ENCODE measurements at regions not wholly inside any gene's neighbourhood (a gene's known extent, or its start where the extent isn't known, plus 50 kb on each side); places are given as distances from the start of the nearest gene placed in this dataset.

- Histone ChIP-seq H3K27me3 (no peaks in the 10 kb centered on the region), H3K9me3 (no peaks in the 10 kb centered on the region), H3K27ac (peak overlapping the region; percentile 30), H3K4me1 (peaks cover 55% of the 10 kb centered on the region), H3K4me3 (no peak overlapping the region), H3K36me3 (no peaks in the 10 kb centered on the region)
- TF ChIP-seq CTCF (IDR thresholded peaks at IDR 0.05) (no peak), POLR2A (IDR thresholded peaks at IDR 0.05) (no peak), POLR2AphosphoS5 (IDR thresholded peaks at IDR 0.05; ENCODE audit: insufficient read depth in 1 of 2, low read depth in 1 of 2) (no peak)
- intact Hi-C loops (cut with DNase I): no loop called here
- DNase-seq (ENCODE audit: extremely low spot score in 2 of 2): no peak
Observed at GRCh38 chr14:22476005-22476751, 112.8 kb downstream of the DAD1 start.

GRCh38 chr14:22475381-22475780, 113.6 kb downstream of the DAD1 start:
- intact Hi-C loops (cut with DNase I): no loop called here
- Histone ChIP-seq H3K27me3 (no peaks in the 10 kb centered on the region), H3K27ac (peak overlapping the region; percentile 33), H3K4me3 (no peak overlapping the region), H3K36me3 (no peaks in the 10 kb centered on the region), H3K4me1 (peaks cover 51% of the 10 kb centered on the region), H3K9me3 (no peaks in the 10 kb centered on the region)
- DNase-seq (ENCODE audit: extremely low spot score in 2 of 2): no peak
- TF ChIP-seq POLR2AphosphoS5 (IDR thresholded peaks at IDR 0.05; ENCODE audit: insufficient read depth in 1 of 2, low read depth in 1 of 2) (no peak), POLR2A (IDR thresholded peaks at IDR 0.05) (no peak), CTCF (IDR thresholded peaks at IDR 0.05) (no peak)

- TF ChIP-seq POLR2A (IDR thresholded peaks at IDR 0.05) (no peak), CTCF (IDR thresholded peaks at IDR 0.05) (no peak), POLR2AphosphoS5 (IDR thresholded peaks at IDR 0.05; ENCODE audit: insufficient read depth in 1 of 2, low read depth in 1 of 2) (no peak)
- H3K27ac ChIP-seq: peak overlapping the region; percentile 33
- DNase-seq (ENCODE audit: extremely low spot score in 2 of 2): no peak
- no peaks in the 10 kb centered on the region for H3K27me3 ChIP-seq
- H3K9me3 ChIP-seq: no peaks in the 10 kb centered on the region
- H3K36me3 ChIP-seq: no peaks in the 10 kb centered on the region
- H3K4me3 ChIP-seq: no peak overlapping the region
- intact Hi-C loops (cut with DNase I): loop anchor here (5.0 kb wide), 1 partner anchor 83 kb away; no protein-coding TSS in a partner anchor
- H3K4me1 ChIP-seq: peaks cover 47% of the 10 kb centered on the region
Observed at GRCh38 chr14:22474730-22475351, 114.2 kb downstream of the DAD1 start.

- no peak overlapping the region for H3K27ac ChIP-seq
- no peaks in the 10 kb centered on the region for H3K9me3 ChIP-seq
- intact Hi-C loops (cut with DNase I): loop anchor here (5.0 kb wide), 1 partner anchor 81 kb away; no protein-coding TSS in a partner anchor
- peaks cover 46% of the 10 kb centered on the region for H3K4me1 ChIP-seq
- no peaks in the 10 kb centered on the region for H3K36me3 ChIP-seq
- H3K27me3 ChIP-seq: no peaks in the 10 kb centered on the region
- H3K4me3 ChIP-seq: no peak overlapping the region
- no peak for DNase-seq (ENCODE audit: extremely low spot score in 2 of 2)
- TF ChIP-seq CTCF (IDR thresholded peaks at IDR 0.05) (peak in 2 of 3 experiments; percentile 48 to 60), POLR2AphosphoS5 (IDR thresholded peaks at IDR 0.05; ENCODE audit: insufficient read depth in 1 of 2, low read depth in 1 of 2) (no peak), POLR2A (IDR thresholded peaks at IDR 0.05) (no peak)
Observed at GRCh38 chr14:22472935-22473854, 115.8 kb downstream of the DAD1 start.

Data from vagina (tissue), 2 donors.